22Rv1 (cell line): ENCODE measurements at regions not wholly inside any gene's neighbourhood (a gene's known extent, or its start where the extent isn't known, plus 50 kb on each side); places are given as distances from the start of the nearest gene placed in this dataset.

Source experiments
- CTCF ChIP-seq: fragments of 450-650 bp; IDR thresholded peaks from 2 replicates; pipeline ENCODE4 v1.5.1; 2017; ENCODE audit warnings: mild to moderate bottlenecking
- ZFX ChIP-seq: fragments of 450-650 bp; IDR thresholded peaks from 2 replicates; pipeline ENCODE4 v1.6.1; 2017; ENCODE audit warnings: antibody characterized with exemption, borderline replicate concordance

- TF ChIP-seq CTCF (no peak), ZFX (no peak)
Measured at GRCh38 chr1:83802460-83803152, 196.3 kb downstream of the TTLL7 start.
